Endometrium (tissue), 2 donors: ENCODE measurements at regions not wholly inside any gene's neighbourhood (a gene's known extent, or its start where the extent isn't known, plus 50 kb on each side); places are given as distances from the start of the nearest gene placed in this dataset.
"Not testable (repeated sequence)": the region's sequence is repeated elsewhere in the genome, so short reads cannot be mapped to it uniquely, and the experiment has no call there.

ENCODE experiments used
- FAIRE-seq: peaks from 2 replicates; lab custom pipeline; 2012; peaks lifted over from hg19 to GRCh38; lab: Jason Lieb, UNC
- donor health status: control.
- donor health status: control.

DNA sequence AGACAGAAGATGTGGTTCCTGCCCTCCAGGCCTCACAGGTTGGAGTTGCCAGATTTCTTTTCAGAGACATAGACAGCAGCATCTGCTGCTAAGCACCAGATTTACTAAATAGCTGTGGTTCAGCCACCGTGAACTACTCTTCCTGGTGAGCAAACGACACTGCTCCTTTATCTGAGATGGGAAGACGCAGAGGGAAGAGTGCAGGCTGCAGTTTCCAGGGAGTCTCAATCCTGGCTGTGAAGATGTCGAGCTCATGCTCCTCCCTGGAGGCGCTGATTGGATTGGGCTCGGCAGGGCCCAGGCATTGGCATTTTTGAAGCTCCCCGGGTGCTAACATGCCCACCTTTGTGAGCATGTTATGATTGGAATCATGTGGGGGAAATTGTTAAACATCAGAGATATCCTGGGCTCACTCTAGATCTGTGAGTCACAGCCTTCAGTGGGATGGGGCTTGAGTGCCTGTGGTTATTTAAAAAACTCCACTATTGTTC lies 314.8 kb downstream of the TSN start:
- no peak for FAIRE-seq

DNA sequence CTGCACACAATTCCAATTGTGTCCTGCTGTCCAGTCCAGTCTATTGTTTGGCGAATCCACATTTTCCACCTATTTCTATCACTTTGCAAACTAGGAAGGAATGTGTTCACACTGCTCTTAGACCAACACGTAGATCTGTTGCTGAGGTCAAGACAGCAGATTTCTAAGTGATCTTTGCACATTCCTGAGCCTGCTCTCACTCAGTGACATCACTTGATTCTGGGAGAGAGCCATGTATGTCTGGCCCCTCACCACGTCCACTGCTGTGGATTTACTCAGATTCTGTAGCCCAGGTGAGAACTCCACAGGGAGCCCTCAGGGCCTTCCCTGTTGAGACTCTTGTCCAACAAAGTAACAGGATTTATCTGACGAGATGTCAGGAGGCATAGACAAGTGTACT lies 317.2 kb downstream of the TSN start:
- no peak for FAIRE-seq

DNA sequence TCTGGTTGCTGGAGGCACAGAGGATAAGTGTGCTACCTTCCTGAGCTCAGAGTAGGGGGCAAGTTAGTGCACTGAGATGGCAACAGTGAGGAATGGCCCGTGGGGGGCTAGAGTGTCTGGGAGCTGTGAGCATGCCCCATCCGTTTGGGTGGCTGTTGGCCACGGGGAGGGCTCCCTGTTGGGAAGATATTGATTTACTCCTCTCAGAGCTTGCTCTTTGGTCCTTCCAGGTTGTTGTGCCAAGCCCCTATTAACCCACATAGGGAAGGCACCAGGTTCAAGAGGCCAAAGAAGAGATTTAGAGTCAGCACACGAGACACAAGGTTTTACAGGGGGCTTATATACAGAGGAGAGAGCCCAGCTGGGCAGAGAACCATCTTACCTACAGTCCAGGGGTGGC lies 318.8 kb downstream of the TSN start:
- FAIRE-seq, result no peak

DNA sequence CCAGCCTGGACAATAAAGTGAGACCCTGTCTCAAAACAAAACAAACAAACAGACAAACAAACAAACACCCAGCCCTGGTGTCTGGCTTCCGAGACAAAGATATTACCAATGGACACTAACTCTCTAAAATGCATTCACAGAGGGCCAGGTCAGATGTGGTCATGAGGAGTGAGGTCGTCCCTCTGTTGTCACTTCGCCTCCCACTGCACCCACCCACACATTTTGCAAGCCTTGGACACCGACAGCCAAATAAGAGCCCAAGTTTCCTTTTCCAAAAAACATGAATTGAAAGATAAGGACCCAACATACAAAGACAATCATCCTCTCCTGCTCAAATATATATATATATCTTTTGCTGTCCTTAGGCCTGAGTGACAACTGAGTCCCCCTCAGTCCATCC lies 319.9 kb downstream of the TSN start:
- no peak for FAIRE-seq

- no peak for FAIRE-seq
Measured at GRCh38 chr2:122077114-122077513, 321.7 kb downstream of the TSN start.

DNA sequence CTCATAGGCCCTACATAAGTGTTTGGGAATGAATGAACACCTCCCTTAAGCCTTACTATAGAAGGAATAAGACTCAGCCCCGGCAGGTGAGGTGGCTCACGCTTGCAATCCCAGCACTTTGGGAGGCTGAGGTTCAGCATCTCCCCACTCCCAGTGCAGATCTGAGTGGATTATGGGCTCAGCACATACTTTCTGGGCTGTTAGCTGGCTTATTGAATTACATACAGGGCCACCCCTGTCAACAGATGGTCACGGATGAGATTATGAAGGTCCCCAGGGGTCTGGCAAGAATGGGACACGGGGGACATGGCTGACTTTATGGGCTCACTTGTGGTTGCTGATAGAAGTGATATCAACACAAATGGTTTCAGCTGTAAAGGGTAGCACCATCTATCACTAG lies 322.3 kb downstream of the TSN start:
- no peak for FAIRE-seq

- FAIRE-seq, result no peak
Measured at GRCh38 chr2:122078451-122078850, 323.0 kb downstream of the TSN start.

DNA sequence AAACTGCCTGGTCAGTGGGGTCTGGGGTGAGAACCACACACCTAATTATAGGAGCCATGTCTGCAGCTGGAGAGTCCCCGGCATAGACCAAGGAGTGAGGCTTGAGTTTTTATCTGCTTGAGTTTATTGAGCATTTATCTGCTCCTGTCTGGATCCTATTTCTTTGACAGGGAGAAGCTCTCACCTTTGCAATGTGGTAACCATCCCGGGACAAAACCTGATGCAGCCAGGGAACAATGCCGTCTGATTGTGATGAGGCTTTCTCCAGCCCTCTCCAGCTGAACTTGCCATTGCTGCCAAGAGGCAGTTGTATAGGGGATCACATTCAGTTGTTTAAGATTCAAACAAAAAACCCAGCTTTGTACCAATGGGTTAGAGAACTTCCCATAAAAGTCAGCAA lies 324.4 kb downstream of the TSN start:
- no peak for FAIRE-seq

DNA sequence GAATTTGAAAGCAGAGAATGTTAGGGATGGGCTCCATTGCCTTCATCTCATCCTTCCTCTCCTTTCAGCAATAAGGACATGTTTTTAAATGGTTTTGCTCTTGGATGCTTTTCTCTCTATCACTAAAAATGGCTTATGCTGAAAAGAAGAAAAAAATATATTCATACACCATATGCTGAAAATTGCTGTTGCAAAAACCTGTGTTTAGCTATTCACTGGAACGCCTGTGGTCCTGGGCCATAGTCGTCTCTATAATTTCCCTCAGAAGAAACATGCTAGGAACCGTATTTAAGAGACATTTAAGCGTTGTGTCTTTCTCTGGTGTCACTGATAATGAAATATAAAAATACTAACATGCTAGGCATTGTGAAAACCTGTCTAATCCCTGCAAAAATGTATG lies 324.9 kb downstream of the TSN start:
- no peak for FAIRE-seq

GRCh38 chr2:122080871-122081270 lies 325.4 kb downstream of the TSN start:
- no peak for FAIRE-seq

GRCh38 chr2:122081751-122082150 lies 326.3 kb downstream of the TSN start:
- no peak for FAIRE-seq

- no peak for FAIRE-seq
Measured at GRCh38 chr2:122083256-122084048, 328.0 kb downstream of the TSN start.

GRCh38 chr2:122085672-122086071 lies 330.2 kb downstream of the TSN start:
- not testable (repeated sequence) for FAIRE-seq

- FAIRE-seq, result no peak
Measured at GRCh38 chr2:122094557-122094956, 339.1 kb downstream of the TSN start.

- FAIRE-seq, result no peak
Measured at GRCh38 chr2:122096761-122097160, 341.3 kb downstream of the TSN start.

DNA sequence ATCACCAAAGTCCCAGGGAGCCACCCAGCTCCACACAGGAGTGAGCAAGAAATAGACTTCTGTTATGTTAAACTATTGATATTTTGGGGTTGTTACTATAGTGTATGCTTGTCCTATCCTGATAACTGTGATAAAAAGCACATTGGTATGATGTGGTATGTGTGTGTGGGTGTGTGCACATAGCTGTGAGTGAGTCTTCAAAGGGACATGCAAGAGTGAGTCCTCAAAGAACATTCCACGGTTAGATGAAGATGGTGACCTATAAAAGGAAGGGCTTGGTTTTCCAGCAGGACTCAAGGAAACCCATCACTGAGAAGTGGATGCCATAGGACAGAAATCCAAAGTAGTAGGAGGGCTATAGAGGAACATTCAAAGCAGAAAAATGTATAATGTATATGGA lies 342.9 kb downstream of the TSN start:
- no peak for FAIRE-seq

- FAIRE-seq, result no peak
Measured at GRCh38 chr2:122100346-122100745, 344.9 kb downstream of the TSN start.

GRCh38 chr2:122100756-122101155 lies 345.3 kb downstream of the TSN start:
- FAIRE-seq, result no peak

- FAIRE-seq, result no peak
Measured at GRCh38 chr2:122101319-122101718, 345.9 kb downstream of the TSN start.

- no peak for FAIRE-seq
Measured at GRCh38 chr2:122105171-122105876, 349.9 kb downstream of the TSN start.

DNA sequence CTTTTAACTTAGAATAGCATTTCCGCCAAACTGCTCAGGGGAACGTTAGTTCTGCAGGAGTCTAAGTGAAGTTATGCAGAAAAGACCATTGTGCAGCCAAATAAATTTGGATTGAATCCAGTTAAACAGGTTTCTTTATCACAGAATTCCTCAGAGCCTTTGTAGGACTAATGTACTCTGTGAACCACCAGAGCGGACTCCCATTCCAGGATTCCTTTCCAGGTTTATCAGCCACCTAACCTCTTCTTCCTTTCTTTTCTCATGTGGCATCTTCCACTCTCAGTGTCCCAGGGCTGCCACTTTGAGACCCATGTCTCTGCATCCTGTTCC lies 350.4 kb downstream of the TSN start:
- no peak for FAIRE-seq

DNA sequence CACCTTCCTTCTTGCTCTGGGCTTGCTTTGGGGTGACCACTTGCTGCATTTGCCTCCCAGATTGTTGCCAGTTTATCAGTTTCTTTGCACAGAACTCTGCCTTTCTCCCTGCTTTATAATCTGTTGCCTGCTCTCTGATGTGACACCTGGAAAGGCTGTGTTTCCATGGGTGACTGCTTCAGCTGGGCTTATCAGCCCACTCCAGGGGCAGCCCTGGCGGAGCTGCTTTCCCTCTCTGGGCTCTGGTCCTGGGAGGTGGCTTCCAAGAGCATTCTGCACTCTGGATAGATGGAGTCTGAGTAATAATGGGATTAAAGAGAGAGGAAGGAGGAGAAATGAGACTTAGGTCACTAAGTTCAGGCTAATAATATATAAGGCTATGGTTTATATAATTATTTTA lies 352.7 kb downstream of the TSN start:
- no peak for FAIRE-seq

DNA sequence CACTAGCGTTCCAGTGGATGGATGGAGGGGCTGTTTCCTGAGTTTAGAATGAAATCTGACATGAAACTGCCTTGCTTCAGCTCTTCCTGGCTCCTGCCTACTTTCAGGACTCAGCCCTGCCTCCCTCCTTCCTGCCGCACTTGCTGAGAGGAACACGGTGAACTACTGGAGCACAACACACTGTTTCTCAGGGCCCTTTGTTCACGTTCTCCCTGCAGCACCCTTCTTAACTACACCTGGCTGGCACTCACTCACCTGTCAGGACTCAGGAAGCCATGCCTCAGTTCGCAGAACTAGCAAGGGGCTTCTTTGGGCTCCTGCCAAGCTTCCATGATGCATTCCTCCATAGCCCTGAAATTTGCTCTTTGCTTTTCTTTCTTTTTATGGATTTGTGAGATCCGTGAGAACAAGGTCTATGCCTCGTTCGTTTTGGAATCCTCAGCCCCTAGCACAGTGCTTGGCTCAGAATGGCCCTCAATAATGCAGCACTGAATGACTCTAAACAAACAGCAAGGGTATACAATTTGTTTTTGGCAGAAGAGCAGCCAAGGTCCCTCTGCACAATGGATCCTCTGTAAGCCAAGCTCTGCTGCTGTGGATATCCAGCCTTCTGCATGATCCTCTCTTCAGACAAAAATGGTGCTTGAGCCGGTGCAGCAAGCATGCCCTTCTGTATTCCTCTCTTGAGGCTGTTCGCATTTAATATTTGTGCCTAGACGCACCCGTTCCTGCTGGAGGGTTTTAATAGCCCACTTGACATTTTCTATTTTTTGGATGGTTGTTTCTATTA lies 357.0 kb downstream of the TSN start:
- no peak for FAIRE-seq
